ENCODE measurements at regions not wholly inside any gene's neighbourhood (a gene's known extent, or its start where the extent isn't known, plus 50 kb on each side); places are given as distances from the start of the nearest gene placed in this dataset.

DNA sequence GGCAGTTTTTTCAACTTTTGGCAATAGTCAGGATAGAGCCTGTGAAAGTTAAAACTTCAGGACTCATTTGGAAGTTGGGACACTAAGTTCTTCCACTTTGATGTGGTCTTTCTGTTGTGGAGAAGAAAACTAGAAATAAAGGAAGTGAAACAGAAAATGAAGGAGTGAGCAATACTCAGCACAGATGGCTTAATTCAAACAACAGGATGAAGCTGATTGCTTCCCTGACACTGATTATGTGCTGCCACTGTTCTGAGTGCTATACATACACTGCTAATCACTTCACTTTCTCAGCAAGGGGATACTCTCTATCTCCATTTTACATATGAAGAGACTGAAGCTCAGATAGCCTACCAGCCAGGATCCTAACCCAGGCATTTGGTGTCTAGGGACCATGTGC lies 235.1 kb upstream of the CPEB2 start:
- Histone ChIP-seq H3K4me3 (ENCODE audit: low read depth, low read length) (no peak overlapping the region), H3K9me3 (no peaks in the 10 kb centered on the region), H3K27me3 (no peaks in the 10 kb centered on the region), H3K4me1 (no peaks in the 10 kb centered on the region), H3K36me3 (no peaks in the 10 kb centered on the region)
- DNase-seq = no peak
- TF ChIP-seq CTCF (IDR thresholded peaks at IDR 0.05; ENCODE audit: low read depth, low read length) = no peak

DNA sequence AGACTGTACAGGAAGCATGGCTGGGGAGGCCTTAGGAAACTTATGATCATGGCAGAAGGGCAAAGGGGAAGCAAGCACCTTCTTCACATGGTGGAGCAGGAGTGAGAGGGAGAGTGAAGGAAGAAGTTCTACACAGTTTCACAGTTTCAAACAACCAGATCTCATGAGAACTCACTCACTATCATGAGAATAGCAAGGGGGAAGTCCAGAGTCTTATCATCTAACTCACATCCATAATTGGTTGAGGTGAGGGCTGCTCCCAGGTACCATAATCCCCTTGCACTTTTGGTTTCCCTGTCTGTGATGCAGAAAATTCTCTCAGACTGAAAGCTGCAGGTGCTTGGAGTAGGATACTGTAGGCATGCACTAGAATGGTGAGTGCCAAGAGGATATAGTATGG lies 233.8 kb upstream of the CPEB2 start:
- no peak for DNase-seq
- H3K4me3 ChIP-seq (ENCODE audit: low read depth, low read length) = no peak overlapping the region
- no peaks in the 10 kb centered on the region for H3K4me1 ChIP-seq
- H3K27me3 ChIP-seq = no peaks in the 10 kb centered on the region
- H3K36me3 ChIP-seq = no peaks in the 10 kb centered on the region
- no peak for TF ChIP-seq CTCF (IDR thresholded peaks at IDR 0.05; ENCODE audit: low read depth, low read length)
- H3K9me3 ChIP-seq = no peaks in the 10 kb centered on the region

DNA sequence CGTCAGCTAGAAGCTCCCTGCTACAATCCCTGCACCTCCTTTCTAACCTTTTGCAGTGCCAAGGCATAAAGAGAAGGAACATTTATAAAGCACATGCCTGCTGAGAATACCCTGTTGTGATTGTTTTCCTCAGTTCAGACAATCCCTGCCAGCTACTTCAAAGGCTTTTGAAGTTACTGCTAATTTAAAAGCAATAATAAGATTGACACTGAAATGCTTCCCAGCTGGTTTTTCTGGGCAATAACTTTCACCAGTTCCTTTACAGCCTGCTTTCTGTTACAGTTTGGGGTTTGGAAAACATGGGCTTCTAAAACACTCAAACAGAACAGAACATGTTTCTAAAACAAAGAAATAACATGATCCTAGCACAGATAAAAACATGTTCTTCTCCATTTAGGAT lies 232.3 kb upstream of the CPEB2 start:
- no peak for DNase-seq
- H3K4me1 ChIP-seq = no peaks in the 10 kb centered on the region
- no peak overlapping the region for H3K4me3 ChIP-seq (ENCODE audit: low read depth, low read length)
- TF ChIP-seq CTCF (IDR thresholded peaks at IDR 0.05; ENCODE audit: low read depth, low read length) = no peak
- no peaks in the 10 kb centered on the region for H3K27me3 ChIP-seq
- H3K36me3 ChIP-seq = no peaks in the 10 kb centered on the region
- no peaks in the 10 kb centered on the region for H3K9me3 ChIP-seq

- DNase-seq = no peak
- H3K4me1 ChIP-seq = no peaks in the 10 kb centered on the region
- no peak for TF ChIP-seq CTCF (IDR thresholded peaks at IDR 0.05; ENCODE audit: low read depth, low read length)
Measured at GRCh38 chr4:14771094-14771493, 231.2 kb upstream of the CPEB2 start.

GRCh38 chr4:14771504-14772175 lies 230.6 kb upstream of the CPEB2 start:
- Histone ChIP-seq H3K4me3 (ENCODE audit: low read depth, low read length) (no peak overlapping the region), H3K36me3 (no peaks in the 10 kb centered on the region), H3K4me1 (no peaks in the 10 kb centered on the region), H3K9me3 (no peaks in the 10 kb centered on the region), H3K27me3 (no peaks in the 10 kb centered on the region)
- no peak for DNase-seq
- no peak for TF ChIP-seq CTCF (IDR thresholded peaks at IDR 0.05; ENCODE audit: low read depth, low read length)

More at GRCh38 chr4:14771094-14771493, 231.2 kb upstream of the CPEB2 start:
- Histone ChIP-seq H3K36me3 (no peaks in the 10 kb centered on the region), H3K9me3 (no peaks in the 10 kb centered on the region), H3K27me3 (no peaks in the 10 kb centered on the region), H3K4me3 (ENCODE audit: low read depth, low read length) (no peak overlapping the region)

GRCh38 chr4:14772388-14772787 lies 229.9 kb upstream of the CPEB2 start:
- Histone ChIP-seq H3K36me3 (no peaks in the 10 kb centered on the region), H3K9me3 (no peaks in the 10 kb centered on the region), H3K27me3 (no peaks in the 10 kb centered on the region), H3K4me1 (no peaks in the 10 kb centered on the region), H3K4me3 (ENCODE audit: low read depth, low read length) (no peak overlapping the region)
- no peak for TF ChIP-seq CTCF (IDR thresholded peaks at IDR 0.05; ENCODE audit: low read depth, low read length)
- DNase-seq = no peak

Data from BE2C (cell line).